ENCODE measurements at regions not wholly inside any gene's neighbourhood (a gene's known extent, or its start where the extent isn't known, plus 50 kb on each side); places are given as distances from the start of the nearest gene placed in this dataset.

- Histone ChIP-seq H4K5ac (ENCODE audit: low read depth, low read length) (no peak overlapping the region), H2BK20ac (ENCODE audit: low read depth, low read length) (no peak overlapping the region), H3K9ac (ENCODE audit: low read depth, low read length) (no peak overlapping the region), H3K9me3 (ENCODE audit: control insufficient read depth, insufficient read depth, low read length) (no peaks in the 10 kb centered on the region), H2AK5ac (ENCODE audit: low read depth, low read length) (no peak overlapping the region), H3K27ac (ENCODE audit: insufficient read depth, low read length) (no peak overlapping the region), H3K9me1 (ENCODE audit: insufficient read depth, low read length) (no peaks in the 10 kb centered on the region), H3K14ac (replicated peaks; ENCODE audit: low read depth, low read length) (no peak overlapping the region), H2BK15ac (ENCODE audit: low read depth, low read length) (no peak overlapping the region), H4K20me1 (ENCODE audit: insufficient read depth, low read length) (no peaks in the 10 kb centered on the region), H3K4ac (ENCODE audit: low read depth, low read length) (no peak overlapping the region), H3K79me1 (ENCODE audit: low read depth in 1 of 2, low read length in 2 of 2) (no peaks in the 10 kb centered on the region), H4K91ac (ENCODE audit: insufficient read depth, low read depth, low read length) (no peak overlapping the region), H3K56ac (ENCODE audit: extremely low read depth, insufficient read depth, low read length) (no peak overlapping the region), H2AK9ac (replicated peaks; ENCODE audit: low read depth, low read length, poor library complexity) (no peak overlapping the region), H3K36me3 (ENCODE audit: control insufficient read depth, insufficient read depth, low read length) (no peaks in the 10 kb centered on the region), H3K23ac (ENCODE audit: low read depth, low read length) (no peak overlapping the region), H2BK5ac (ENCODE audit: low read depth, low read length, poor library complexity, severe bottlenecking) (no peak overlapping the region), H4K8ac (ENCODE audit: low read depth in 2 of 2, low read length in 2 of 2) (no peak overlapping the region), H3K4me1 (ENCODE audit: control insufficient read depth, insufficient read depth, low read length) (no peaks in the 10 kb centered on the region), H2AFZ (replicated peaks; ENCODE audit: low read length, poor library complexity) (no peak overlapping the region), H3K18ac (ENCODE audit: low read depth, low read length) (no peak overlapping the region), H2BK120ac (ENCODE audit: low read depth, low read length) (no peak overlapping the region), H3K4me2 (ENCODE audit: low read depth, low read length) (no peak overlapping the region), H3K27me3 (ENCODE audit: control insufficient read depth, insufficient read depth, low read length) (peaks cover 2% of the 10 kb centered on the region), H3K4me3 (ENCODE audit: insufficient read depth, low read depth, low read length) (no peak overlapping the region)
- ChIA-PET POLR2A (ENCODE audit: unreplicated experiment) (no interaction called here), CTCF (interaction anchor here (0.8 kb wide), 1 partner anchor 88 kb away, joined by 3 read pairs; no protein-coding TSS in a partner anchor)
- no TSS peak for BruUV-seq (replicated peaks)
- ATAC-seq (ENCODE audit: low read depth) (no peak), DNase-seq (no peak)
- no peak for TF ChIP-seq RFX5 (IDR thresholded peaks at IDR 0.05; ENCODE audit: low read depth, low read length)
- in situ Hi-C loops (cut with MboI; ENCODE audit: low sequenced_read_pairs) = no loop called here
- dilution Hi-C loops (cut with HindIII; ENCODE audit: low sequenced_read_pairs, unreplicated experiment) = no loop called here
- 92% methylated on average over 2 of the region's 5 CpGs; no CpG with 5 or more reads in 1 of the 2 experiments for WGBS, 2 experiments (ENCODE audit: extremely low coverage in 2 of 2, insufficient read length in 1 of 2)
- intact Hi-C loops (cut with micrococcal nuclease) = loop anchor here (10.0 kb wide), 1 partner anchor 1639 kb away; no protein-coding TSS in a partner anchor
Observed at GRCh38 chr9:73095425-73095824, 56.2 kb upstream of the ANXA1 start.

Measured in IMR-90 (cell line).